ENCODE measurements at regions not wholly inside any gene's neighbourhood (a gene's known extent, or its start where the extent isn't known, plus 50 kb on each side); places are given as distances from the start of the nearest gene placed in this dataset.

DNA sequence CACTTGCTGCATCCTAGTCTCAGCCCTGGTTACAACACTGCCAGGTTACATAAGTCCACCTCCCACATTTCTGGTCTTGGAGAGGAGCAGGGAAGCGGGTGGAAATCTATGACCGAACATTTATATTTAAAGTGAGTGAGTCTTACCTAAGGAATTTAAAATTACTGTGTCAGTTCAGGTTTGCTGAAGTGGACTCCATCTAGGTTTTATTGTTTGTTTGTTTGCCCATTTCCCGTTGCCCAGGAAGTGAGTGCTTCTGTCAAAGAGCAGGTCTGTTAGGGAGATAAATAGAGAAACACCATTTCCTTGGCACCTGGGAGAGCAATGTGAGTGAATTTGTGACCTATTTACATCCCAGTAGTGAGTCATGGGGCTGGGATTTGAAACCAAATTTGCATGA, 179.5 kb downstream of the KIF4B start:
- TF ChIP-seq, protein P1, sequence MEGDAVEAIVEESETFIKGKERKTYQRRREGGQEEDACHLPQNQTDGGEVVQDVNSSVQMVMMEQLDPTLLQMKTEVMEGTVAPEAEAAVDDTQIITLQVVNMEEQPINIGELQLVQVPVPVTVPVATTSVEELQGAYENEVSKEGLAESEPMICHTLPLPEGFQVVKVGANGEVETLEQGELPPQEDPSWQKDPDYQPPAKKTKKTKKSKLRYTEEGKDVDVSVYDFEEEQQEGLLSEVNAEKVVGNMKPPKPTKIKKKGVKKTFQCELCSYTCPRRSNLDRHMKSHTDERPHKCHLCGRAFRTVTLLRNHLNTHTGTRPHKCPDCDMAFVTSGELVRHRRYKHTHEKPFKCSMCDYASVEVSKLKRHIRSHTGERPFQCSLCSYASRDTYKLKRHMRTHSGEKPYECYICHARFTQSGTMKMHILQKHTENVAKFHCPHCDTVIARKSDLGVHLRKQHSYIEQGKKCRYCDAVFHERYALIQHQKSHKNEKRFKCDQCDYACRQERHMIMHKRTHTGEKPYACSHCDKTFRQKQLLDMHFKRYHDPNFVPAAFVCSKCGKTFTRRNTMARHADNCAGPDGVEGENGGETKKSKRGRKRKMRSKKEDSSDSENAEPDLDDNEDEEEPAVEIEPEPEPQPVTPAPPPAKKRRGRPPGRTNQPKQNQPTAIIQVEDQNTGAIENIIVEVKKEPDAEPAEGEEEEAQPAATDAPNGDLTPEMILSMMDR (conservative IDR thresholded peaks at IDR 0.05 in 1 of 2, IDR thresholded peaks at IDR 0.05 in 1 of 2; ENCODE audit: extremely low read depth in 1 of 2, insufficient read depth in 1 of 2, low read depth in 1 of 2, low read length in 2 of 2), result no peak
- TF ChIP-seq EZH2 (IDR thresholded peaks at IDR 0.05; ENCODE audit: borderline replicate concordance, low read length), result no peak
